ENCODE measurements at regions not wholly inside any gene's neighbourhood (a gene's known extent, or its start where the extent isn't known, plus 50 kb on each side); places are given as distances from the start of the nearest gene placed in this dataset.

- DNase-seq (ENCODE audit: low read depth, low spot score) = no peak
- Mint-ChIP-seq H3K27ac (ENCODE audit: unreplicated experiment) (no peak overlapping the region), H3K4me3 (no peak overlapping the region), H3K27me3 (ENCODE audit: low read depth) (no peaks in the 10 kb centered on the region), H3K9me3 (no peaks in the 10 kb centered on the region), H3K4me1 (no peaks in the 10 kb centered on the region), H3K36me3 (ENCODE audit: low read depth) (no peaks in the 10 kb centered on the region)
- TF ChIP-seq CTCF (conservative IDR thresholded peaks at IDR 0.05) = no peak
Observed at GRCh38 chr9:82273121-82273520, 284.5 kb downstream of the SPATA31D1 start.

DNA sequence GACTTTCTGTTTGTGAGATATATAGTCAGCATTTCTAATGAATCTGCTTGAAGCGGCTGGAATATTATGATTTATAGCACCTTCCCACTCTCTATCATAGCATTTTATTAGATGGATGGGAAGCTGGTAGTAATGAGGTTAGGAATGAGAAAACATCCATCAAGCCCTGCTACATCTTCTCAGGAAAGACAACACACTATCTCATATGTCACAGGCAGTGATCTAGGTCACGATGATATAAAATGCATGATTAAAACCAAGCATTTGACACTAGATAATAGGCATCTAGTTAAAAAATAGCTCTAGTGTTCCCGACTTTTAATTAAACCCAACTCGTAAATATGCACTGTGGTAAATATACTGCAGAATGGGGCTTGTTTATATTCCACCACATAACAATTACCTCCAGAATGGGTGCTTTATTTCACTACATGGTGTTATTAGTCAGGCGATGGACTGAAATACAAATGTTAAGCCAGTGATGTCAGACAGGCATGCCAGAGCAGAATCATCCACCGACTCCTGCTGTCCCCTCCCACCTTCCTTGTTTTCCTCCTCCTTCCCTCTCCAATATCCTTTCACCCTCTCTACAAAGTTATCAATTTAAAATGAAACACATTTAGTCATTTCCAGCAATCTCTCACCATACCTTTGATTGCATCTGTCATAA lies 286.8 kb downstream of the SPATA31D1 start:
- no peak for DNase-seq (ENCODE audit: low read depth, low spot score)
- no peaks in the 10 kb centered on the region for H3K9me3 Mint-ChIP-seq
- H3K4me1 Mint-ChIP-seq = no peaks in the 10 kb centered on the region
- no peak for TF ChIP-seq CTCF (conservative IDR thresholded peaks at IDR 0.05)
- H3K4me3 Mint-ChIP-seq = no peak overlapping the region
- no peaks in the 10 kb centered on the region for H3K27me3 Mint-ChIP-seq (ENCODE audit: low read depth)
- no peaks in the 10 kb centered on the region for H3K36me3 Mint-ChIP-seq (ENCODE audit: low read depth)
- no peak overlapping the region for H3K27ac Mint-ChIP-seq (ENCODE audit: unreplicated experiment)

- DNase-seq (ENCODE audit: low read depth, low spot score) = no peak
- H3K4me1 Mint-ChIP-seq = no peaks in the 10 kb centered on the region
- no peak for TF ChIP-seq CTCF (conservative IDR thresholded peaks at IDR 0.05)
- H3K4me3 Mint-ChIP-seq = no peak overlapping the region
- H3K27me3 Mint-ChIP-seq (ENCODE audit: low read depth) = no peaks in the 10 kb centered on the region
- H3K9me3 Mint-ChIP-seq = peaks cover 4% of the 10 kb centered on the region
- H3K27ac Mint-ChIP-seq (ENCODE audit: unreplicated experiment) = no peak overlapping the region
- H3K36me3 Mint-ChIP-seq (ENCODE audit: low read depth) = no peaks in the 10 kb centered on the region
Observed at GRCh38 chr9:82281066-82281465, 292.5 kb downstream of the SPATA31D1 start.

DNA sequence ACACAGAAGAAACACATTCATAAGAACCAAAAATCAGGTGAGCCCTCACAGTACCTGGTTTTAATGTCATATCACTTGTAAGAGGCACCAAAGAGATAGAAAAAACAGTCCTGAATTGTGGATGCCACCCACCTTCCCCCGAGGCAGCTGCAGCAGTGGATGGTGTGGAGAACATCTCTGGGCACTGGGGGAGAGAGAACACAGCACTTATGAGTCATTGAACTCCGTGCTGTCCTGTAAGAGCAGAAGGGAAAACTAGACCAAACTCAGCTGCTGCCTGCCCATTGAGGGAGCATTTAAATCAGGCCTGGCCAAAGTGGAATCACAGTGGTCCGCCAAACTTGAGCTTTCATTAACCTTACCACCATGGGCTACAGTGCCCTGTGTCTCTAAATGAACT lies 296.2 kb downstream of the SPATA31D1 start:
- Mint-ChIP-seq H3K27ac (ENCODE audit: unreplicated experiment) (no peak overlapping the region), H3K4me3 (no peak overlapping the region), H3K36me3 (ENCODE audit: low read depth) (peaks cover 3% of the 10 kb centered on the region), H3K27me3 (ENCODE audit: low read depth) (no peaks in the 10 kb centered on the region), H3K9me3 (peaks cover 11% of the 10 kb centered on the region), H3K4me1 (no peaks in the 10 kb centered on the region)
- no peak for TF ChIP-seq CTCF (conservative IDR thresholded peaks at IDR 0.05)
- no peak for DNase-seq (ENCODE audit: low read depth, low spot score)

DNA sequence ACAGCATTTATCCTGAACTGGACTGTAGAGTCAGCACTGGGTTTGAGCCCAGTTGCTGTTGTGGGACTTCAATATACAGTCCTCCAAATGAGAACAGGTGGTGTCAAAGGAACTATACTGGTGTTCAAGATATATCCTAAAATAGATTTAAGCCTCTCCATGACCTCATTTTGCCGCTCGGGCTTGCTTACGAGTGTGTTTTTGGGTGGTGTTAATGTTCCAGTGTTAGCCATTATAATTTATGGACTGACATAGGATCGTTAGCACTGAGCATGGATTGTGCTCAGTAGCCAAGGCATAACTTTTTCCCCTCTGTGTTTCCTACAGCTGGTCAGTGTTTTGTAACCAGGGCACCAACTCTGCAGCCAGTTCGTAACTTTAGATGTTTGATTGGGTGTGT lies 306.6 kb downstream of the SPATA31D1 start:
- Mint-ChIP-seq H3K36me3 (ENCODE audit: low read depth) (no peaks in the 10 kb centered on the region), H3K9me3 (peaks cover 7% of the 10 kb centered on the region), H3K4me1 (no peaks in the 10 kb centered on the region), H3K27me3 (ENCODE audit: low read depth) (no peaks in the 10 kb centered on the region), H3K4me3 (no peak overlapping the region), H3K27ac (ENCODE audit: unreplicated experiment) (no peak overlapping the region)
- TF ChIP-seq CTCF (conservative IDR thresholded peaks at IDR 0.05) = no peak
- no peak for DNase-seq (ENCODE audit: low read depth, low spot score)

Data from neural crest cell (in vitro differentiated cells).